ENCODE measurements at regions not wholly inside any gene's neighbourhood (a gene's known extent, or its start where the extent isn't known, plus 50 kb on each side); places are given as distances from the start of the nearest gene placed in this dataset.

DNA sequence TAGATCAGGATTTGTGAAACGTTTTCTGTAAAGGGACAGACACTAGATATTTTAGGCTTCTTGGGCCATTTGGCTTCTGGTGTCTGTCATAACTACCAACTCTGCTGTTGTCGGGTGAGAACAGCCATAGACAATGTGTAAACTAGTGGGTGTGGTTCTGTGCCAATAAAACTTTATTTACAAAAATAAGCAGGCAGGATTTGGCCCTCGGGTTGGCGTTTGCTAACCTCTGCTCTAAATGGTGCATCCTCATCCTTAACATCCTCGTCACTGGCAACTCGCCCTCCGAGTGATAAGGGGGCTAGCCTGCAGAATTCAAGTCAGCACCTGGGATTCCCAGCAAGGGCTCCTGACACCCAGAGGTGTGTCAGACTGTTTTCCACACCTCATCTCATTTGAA is 105.8 kb upstream of the MSX1 start:
- no peak for TF ChIP-seq ZNF274 (IDR thresholded peaks at IDR 0.05; ENCODE audit: low read length)
- TF ChIP-seq ZNF274 (tag by site-specific recombination; IDR thresholded peaks at IDR 0.05; ENCODE audit: borderline replicate concordance) = no peak
- TF ChIP-seq, protein P1, sequence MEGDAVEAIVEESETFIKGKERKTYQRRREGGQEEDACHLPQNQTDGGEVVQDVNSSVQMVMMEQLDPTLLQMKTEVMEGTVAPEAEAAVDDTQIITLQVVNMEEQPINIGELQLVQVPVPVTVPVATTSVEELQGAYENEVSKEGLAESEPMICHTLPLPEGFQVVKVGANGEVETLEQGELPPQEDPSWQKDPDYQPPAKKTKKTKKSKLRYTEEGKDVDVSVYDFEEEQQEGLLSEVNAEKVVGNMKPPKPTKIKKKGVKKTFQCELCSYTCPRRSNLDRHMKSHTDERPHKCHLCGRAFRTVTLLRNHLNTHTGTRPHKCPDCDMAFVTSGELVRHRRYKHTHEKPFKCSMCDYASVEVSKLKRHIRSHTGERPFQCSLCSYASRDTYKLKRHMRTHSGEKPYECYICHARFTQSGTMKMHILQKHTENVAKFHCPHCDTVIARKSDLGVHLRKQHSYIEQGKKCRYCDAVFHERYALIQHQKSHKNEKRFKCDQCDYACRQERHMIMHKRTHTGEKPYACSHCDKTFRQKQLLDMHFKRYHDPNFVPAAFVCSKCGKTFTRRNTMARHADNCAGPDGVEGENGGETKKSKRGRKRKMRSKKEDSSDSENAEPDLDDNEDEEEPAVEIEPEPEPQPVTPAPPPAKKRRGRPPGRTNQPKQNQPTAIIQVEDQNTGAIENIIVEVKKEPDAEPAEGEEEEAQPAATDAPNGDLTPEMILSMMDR (tag by site-specific recombination; IDR thresholded peaks at IDR 0.05) = no peak
- no peak for TF ChIP-seq ZBTB1 (tag by site-specific recombination; IDR thresholded peaks at IDR 0.05)
- TF ChIP-seq ZNF169 (tag by site-specific recombination; IDR thresholded peaks at IDR 0.05) = no peak
- TF ChIP-seq ZNF48 (tag by site-specific recombination; IDR thresholded peaks at IDR 0.05) = no peak
- TF ChIP-seq, protein P2, sequence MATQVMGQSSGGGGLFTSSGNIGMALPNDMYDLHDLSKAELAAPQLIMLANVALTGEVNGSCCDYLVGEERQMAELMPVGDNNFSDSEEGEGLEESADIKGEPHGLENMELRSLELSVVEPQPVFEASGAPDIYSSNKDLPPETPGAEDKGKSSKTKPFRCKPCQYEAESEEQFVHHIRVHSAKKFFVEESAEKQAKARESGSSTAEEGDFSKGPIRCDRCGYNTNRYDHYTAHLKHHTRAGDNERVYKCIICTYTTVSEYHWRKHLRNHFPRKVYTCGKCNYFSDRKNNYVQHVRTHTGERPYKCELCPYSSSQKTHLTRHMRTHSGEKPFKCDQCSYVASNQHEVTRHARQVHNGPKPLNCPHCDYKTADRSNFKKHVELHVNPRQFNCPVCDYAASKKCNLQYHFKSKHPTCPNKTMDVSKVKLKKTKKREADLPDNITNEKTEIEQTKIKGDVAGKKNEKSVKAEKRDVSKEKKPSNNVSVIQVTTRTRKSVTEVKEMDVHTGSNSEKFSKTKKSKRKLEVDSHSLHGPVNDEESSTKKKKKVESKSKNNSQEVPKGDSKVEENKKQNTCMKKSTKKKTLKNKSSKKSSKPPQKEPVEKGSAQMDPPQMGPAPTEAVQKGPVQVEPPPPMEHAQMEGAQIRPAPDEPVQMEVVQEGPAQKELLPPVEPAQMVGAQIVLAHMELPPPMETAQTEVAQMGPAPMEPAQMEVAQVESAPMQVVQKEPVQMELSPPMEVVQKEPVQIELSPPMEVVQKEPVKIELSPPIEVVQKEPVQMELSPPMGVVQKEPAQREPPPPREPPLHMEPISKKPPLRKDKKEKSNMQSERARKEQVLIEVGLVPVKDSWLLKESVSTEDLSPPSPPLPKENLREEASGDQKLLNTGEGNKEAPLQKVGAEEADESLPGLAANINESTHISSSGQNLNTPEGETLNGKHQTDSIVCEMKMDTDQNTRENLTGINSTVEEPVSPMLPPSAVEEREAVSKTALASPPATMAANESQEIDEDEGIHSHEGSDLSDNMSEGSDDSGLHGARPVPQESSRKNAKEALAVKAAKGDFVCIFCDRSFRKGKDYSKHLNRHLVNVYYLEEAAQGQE (tag by site-specific recombination; IDR thresholded peaks at IDR 0.05) = no peak

Data from HEK293 (cell line).